ENCODE measurements at regions not wholly inside any gene's neighbourhood (a gene's known extent, or its start where the extent isn't known, plus 50 kb on each side); places are given as distances from the start of the nearest gene placed in this dataset.
A peak's percentile ranks its signal among the peaks of the same experiment; 100 is the strongest.
"Not testable (repeated sequence)": the region's sequence is repeated elsewhere in the genome, so short reads cannot be mapped to it uniquely, and the experiment has no call there.

GRCh38 chr10:11684717-11685645 lies 57.2 kb upstream of the ECHDC3 start (continued):
- TF ChIP-seq REST (IDR thresholded peaks at IDR 0.05; ENCODE audit: borderline replicate concordance in 1 of 2, low read depth in 1 of 2, low read length in 2 of 2) = no peak
- no peak for TF ChIP-seq ZNF234 (CRISPR knock-in tag; conservative IDR thresholded peaks at IDR 0.05)
- 0 out of 2 replicates have a peak, but pooled peaks have one; percentile 18 for TF ChIP-seq FOSL2 (CRISPR knock-in tag; IDR thresholded peaks at IDR 0.05)
- TF ChIP-seq GATAD1 (CRISPR knock-in tag; IDR thresholded peaks at IDR 0.05) = no peak
- no peak for TF ChIP-seq BCLAF1 (IDR thresholded peaks at IDR 0.05)
- TF ChIP-seq DBP (CRISPR knock-in tag; IDR thresholded peaks at IDR 0.05; ENCODE audit: not compliant biosample characterization) = no peak
- no peak for TF ChIP-seq ZFP36L2 (CRISPR knock-in tag; IDR thresholded peaks at IDR 0.05)

- H3K36me3 ChIP-seq (replicated peaks in 1 of 2; ENCODE audit: control insufficient read depth in 1 of 2, insufficient read depth in 2 of 2, low read length in 2 of 2); FAIRE-seq; H3K9me3 ChIP-seq (ENCODE audit: low read length); intact Hi-C loops (cut with micrococcal nuclease; ENCODE audit: unreplicated experiment); in situ Hi-C loops (cut with HindIII; ENCODE audit: extremely low pct_ligation_motif_present, low pct_unique_long_range_greater_than_20kb); H3K27me3 ChIP-seq (ENCODE audit: control insufficient read depth in 1 of 2, insufficient read depth in 2 of 2, low read length in 2 of 2); H4K20me1 ChIP-seq (ENCODE audit: insufficient read depth, low read length); H3K9ac ChIP-seq (ENCODE audit: insufficient read depth, low read depth, low read length); ATAC-seq; BruUV-seq (replicated peaks); H3K4me2 ChIP-seq (ENCODE audit: low read depth, low read length); DNase-seq (ENCODE audit: low spot score); H2AFZ ChIP-seq (ENCODE audit: low read length); H3K79me2 ChIP-seq (ENCODE audit: insufficient read depth, low read length); CTCF ChIA-PET (ENCODE audit: low intra/inter-chr PET ratio, low total read pairs); H3K27ac ChIP-seq (ENCODE audit: extremely low read length, insufficient read depth, low read length); POLR2A ChIA-PET; H3K4me3 ChIP-seq (replicated peaks in 1 of 3; ENCODE audit: insufficient read depth in 1 of 3, low read depth in 2 of 3, low read length in 3 of 3): not testable (repeated sequence)
- WGBS (ENCODE audit: low lambda C conversion rate) = 88% methylated on average over 4 of the region's 4 CpGs
- H3K4me1 ChIP-seq (ENCODE audit: insufficient read depth, low read length) = peaks cover 69% of the 10 kb centered on the region
These were observed 57.9 kb upstream of the ECHDC3 start for GRCh38 chr10:11684341-11684716.
